ENCODE measurements at regions not wholly inside any gene's neighbourhood (a gene's known extent, or its start where the extent isn't known, plus 50 kb on each side); places are given as distances from the start of the nearest gene placed in this dataset.
"Not testable (repeated sequence)": the region's sequence is repeated elsewhere in the genome, so short reads cannot be mapped to it uniquely, and the experiment has no call there.

DNA sequence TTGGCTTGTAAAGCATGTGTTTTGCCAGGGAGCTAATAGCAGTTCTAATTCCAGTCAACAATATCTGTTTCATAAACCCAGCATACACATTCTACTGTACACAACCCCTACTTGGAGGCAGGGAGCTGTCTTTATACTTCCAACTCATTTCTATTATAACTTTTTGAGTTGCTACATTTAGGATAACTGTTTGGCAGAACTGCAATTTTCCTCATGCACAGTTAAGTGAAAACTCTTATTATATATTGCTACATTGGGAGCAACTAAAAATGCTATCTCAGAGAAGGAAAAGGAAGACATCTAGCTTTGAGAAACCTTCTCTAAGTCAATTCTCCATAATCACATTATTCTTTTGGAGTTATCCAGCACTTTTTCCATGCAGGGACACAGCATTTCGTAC, 480.2 kb downstream of the RPS29 start:
- FAIRE-seq = no peak

DNA sequence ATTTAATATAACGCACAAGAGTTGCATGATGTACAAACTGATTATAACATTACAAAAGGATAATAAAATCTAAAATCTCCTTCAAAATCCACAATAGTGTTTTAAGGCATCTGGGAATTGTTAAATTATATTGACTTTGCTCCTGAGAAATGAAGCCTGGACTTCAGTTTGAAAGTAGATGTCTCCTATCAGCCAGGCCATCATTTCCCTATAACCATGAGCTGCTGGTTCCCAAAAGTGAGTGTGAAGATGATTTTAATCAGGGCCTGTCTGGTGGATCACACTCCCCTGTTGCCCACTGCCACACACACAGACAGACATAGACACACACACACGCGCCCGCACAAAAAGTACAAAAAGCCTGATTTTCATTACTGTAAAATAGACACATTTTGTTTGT, 480.7 kb downstream of the RPS29 start:
- FAIRE-seq = no peak

DNA sequence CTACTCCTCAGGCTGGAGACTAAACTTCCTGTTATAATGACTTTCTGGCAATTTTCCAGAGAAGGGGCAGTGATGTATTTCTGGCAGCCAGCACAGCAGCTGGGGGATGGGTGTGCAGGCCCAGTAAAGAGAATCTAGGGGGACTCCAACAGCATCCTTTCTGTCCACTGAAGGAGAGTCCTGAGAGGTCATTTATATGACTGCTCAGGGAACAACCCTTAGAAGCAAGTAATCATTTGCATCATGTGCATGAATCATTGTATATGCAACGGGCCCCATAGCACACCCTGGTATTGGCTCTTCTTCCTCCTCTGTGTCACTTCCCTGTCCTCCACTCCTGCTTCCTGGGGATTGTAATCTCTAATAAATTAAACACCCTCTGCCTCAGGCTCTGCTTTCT, 493.8 kb downstream of the RPS29 start:
- FAIRE-seq = no peak

DNA sequence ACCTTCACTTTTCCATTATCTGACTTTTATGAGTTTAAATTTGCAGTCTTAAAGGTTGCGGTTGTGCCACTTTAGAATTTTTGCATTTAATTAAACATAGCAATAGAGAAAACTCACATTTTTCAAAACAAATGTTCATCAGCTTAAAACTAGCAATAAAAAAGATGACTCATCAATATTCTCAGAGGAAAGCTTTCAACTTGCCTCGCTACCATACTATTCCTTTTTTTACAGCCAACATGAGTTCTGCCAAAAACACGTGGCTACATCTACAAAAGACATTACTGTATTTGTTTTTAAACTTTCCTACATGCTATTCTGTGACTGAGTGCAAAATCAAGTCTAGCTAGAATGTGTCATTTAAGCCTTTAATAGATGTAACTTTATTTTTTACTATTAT, 497.1 kb downstream of the RPS29 start:
- FAIRE-seq = no peak

DNA sequence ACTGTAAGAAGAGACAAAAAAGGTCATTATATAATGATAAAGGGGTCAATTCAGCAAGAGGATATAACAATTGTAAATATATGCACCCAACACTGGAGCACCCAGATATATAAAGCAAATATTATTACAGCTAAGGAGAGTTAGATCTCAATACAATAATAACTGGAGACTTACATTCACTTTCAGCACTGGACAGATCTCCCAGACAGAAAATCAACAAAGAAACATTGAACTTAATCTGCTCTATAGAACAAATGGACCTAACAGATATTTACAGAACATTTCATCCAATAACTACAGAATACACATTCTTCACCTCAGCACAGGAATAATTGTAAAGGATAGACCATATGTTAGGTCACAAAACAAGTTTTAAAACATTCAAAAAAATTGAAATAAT, 512.9 kb downstream of the RPS29 start:
- not testable (repeated sequence) for FAIRE-seq

DNA sequence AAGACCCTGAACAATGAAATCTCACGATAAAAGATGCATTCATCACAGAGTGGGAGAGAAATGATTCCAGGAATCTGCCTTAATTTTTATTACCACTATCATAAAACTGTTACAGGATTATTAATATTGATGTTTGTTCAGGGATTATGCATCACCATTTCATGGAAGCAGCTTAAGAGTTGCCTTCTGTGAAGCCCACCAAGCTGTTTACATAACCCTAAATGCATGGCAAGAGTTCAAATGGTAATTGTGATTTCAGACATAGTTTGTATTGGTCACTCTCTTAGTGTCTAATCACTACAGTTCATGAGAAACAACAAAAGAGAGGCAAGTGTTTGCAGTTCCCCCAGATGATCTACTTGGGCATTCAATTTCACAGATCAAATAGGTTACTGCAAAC, 527.7 kb downstream of the RPS29 start:
- FAIRE-seq = no peak

DNA sequence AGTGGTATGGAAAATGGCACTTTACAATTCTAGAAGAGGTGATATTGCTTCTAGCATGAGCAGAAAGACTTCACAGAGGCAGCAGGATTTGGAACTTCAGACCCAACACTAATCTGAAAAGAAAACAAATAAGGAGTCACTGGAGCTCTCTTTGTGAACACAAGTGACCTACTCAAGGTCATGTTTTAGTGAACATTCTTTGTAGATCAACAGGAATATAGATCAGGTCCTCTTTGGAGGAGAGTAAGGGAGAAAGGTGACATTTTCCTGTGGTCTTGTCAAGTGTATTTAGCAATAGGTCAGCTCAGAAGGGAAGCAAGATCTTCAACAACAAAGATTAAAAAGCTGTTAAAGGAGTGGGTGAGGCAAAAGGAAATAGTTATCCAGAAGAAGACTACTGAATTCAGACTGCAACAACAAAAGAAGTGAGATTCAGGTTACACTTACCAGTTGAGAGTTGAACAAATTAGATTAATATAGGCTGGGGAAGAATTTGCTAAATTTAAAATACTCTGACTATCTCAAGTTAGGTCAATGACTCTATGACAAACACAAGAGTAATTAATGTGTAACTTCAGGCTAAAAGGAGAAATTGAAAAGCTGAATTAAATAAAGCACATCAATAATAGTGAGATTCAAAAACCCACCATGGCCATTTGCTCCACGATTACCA, 528.2 kb downstream of the RPS29 start:
- FAIRE-seq = no peak

DNA sequence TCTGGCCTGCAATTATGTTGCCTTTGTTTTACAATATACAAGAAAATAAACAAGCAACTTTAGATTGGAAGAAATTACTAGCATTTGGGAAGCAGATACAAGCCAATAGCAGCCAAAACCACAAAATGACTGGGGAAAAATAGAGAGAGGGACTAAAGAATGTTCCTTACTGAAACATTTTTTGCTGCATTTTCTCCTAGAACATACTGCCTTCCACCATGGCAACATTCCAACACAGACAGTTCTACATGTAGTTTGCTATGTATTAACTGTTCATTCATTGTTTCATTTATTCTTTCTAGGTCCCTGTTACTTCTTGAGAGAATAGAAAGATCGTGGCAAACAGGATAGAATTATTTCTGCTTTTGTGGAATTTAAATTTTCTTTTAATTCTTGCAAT, 530.2 kb downstream of the RPS29 start:
- FAIRE-seq = no peak

DNA sequence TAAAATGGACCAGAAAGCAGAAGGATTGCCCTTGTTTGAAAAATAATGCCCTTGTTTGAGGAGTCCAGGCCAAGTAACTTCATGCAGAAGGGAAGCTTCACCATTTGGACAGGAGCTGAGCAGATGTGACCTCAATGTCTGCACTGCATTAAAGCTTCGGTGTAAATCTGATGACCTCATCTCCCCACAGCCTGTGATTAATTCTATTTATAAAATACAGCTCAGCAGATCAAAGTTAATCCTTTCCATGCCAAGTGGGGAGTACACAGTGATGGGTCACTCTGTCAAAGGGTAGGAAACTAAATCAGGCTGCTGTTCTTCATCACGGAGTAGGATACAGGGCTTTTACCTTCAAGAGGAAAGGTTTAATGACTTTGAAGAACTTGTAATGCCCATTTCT, 533.7 kb downstream of the RPS29 start:
- FAIRE-seq = peak; percentile 94

DNA sequence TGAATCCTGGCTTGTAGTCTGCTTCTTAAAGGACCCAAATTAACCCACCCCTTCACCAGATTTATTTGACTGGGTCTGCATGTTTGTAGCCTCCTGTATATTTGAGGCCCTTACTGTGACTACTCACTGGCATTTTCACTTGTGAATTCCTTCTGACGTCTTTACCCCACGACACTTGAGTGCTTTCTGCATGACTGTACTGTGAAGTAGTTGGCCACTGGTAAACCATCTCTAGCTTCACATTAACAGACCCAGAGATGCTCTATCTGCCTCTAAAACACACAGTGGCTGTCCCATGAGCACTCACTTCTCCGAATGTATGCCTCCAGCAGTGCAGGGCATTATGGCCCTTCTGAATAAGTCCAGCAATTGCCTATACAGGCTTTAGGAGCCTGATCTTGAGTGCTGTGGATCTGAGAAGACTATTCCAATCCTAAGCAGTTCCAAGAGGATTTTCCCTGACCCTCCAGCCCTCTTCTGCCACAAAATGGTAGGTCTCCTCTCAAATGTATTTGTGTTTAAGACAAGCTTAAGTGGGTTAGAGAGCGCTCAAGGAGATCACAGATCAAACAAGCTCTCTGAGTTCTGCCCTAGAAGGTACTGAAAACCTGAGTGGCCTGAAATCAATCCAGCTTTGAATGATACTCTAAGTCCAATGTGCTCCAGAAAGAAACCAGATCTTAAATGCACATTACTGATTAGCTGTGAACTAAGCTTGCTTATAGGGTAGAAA, 534.7 kb downstream of the RPS29 start:
- no peak for FAIRE-seq

DNA sequence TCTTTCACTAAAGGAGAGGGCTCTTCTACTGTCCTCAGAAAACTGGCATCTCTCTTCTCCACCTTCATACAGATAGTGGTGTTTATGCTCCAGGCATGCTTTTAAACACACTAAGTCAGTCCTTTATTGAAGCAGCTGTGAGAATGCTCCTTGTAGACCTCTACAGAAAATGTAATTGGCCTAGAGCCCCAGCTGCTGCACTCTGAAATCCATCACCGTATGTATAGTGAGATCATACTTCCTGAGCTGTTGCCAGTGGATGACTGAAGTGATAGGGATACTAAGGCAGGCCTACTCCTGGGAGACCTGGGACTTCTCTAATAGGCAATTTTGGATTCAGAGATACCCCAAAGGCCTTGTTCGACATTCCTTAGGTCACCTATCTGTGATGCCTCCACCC, 535.4 kb downstream of the RPS29 start:
- FAIRE-seq = no peak

DNA sequence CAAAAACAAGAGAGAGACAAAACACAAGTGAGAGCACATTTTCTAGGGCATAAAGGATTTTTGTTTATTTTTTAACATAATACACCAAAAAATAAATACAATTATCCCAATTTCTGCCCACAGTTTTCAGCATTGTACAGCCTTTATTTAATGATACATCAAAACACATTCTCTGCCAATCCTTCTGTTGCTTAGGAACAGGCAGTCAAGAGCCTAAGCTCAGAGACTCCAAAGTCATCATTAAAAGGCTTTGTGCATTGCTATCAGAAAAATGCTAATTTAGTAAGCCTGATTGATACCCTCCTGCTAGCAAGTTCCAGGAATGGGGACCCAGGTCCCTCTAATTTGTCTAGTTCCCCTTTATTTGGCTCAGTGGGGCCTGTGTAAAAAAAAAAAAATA, 536.5 kb downstream of the RPS29 start:
- no peak for FAIRE-seq

DNA sequence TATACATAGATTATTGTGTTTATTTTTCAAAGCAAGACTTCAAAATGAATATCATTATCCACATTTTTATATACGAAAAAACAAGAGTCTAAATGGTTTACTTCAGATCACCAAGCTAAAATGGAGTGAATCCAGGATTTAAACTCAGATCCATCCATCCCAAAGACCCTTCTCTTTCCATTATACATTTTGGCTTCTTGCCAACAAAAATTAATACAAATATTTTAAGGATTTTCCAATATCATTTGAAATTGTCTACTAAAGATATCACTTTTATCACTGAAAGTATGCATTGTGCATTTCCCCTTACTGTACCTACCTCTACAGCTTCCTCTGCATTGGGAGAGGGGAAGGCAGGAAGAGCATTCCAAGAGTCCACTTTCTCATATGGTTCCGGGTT, 541.2 kb downstream of the RPS29 start:
- no peak for FAIRE-seq

DNA sequence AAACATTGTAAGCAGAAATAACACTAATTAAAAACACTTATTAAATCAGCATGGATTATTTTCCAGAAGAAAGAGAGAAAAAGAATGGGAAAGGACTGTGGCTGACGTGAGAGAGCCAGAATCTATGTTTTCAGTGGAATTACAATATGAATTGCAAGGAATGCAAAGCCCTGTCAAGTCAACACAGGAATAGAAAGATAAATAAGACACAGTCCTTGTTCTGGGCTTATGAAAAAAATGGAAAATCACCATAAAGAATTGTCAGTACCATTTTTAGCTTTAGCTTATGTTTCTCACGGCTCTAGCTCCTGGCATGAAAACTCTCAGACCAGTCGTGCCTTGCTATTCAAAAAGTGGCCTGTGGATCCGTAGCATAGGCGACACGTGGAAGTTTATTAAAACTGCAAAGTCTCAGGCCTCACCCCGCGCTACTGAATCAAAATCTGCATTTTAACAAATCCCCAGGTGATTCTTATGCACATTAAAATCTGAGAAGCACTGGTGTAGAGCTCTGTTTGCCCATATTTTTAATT, 549.1 kb downstream of the RPS29 start:
- no peak for FAIRE-seq

DNA sequence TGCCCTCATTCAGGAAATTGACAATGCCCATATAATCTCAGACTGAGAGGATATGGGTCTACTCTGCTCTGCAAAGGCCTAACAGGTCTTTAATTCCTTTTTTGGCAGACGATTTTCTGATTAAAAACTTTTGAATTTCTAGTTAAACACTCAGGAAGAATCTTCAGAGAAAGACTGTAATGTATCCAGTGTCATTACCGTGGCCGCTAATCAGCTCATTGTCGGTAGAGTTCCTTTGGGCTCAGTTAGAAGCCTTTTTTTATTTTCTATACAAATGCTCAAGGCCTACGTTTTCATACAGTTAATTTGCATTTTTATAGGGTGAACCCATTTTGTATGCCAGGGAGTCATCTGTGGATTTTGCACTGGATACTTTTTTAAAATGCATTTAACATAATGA, 549.9 kb downstream of the RPS29 start:
- no peak for FAIRE-seq

DNA sequence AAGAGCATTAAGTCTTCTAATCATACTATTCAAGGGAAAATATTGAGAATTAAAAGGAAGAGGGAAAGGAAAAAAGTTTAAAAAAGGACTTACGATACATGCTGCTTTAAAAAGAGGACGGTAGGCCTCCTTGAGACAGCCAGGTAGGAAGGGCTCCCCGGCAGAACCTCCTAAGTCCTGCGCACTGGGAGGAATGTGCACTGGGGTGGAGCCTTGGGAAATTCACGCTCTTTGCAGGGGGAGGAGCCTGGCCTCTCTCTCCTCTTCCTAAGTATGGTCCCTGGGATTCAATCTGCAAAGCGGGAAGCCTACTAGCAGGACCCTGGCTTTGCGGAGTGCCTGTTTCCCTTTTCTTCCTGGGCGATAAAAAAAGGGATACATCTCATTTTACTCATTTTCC, 553.0 kb downstream of the RPS29 start:
- no peak for FAIRE-seq

DNA sequence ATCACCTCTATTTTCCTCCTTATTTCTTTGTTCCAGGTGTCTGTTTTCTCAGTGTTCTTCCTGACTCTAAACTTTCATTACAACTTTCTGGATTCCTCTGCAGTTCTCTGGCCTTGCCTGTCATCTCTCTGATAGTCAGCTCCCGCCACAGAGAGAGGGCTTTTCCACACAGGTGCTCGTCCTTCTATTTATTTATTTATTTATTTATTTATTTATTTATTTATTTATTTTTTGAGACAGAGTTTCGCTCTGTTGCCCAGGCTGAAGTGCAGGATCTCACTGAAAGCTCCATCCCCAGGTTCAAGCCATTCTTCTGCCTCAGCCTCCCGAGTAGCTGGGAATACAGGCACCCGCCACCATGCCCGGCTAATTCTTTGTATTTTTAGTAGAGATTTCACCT, 554.5 kb downstream of the RPS29 start:
- not testable (repeated sequence) for FAIRE-seq

DNA sequence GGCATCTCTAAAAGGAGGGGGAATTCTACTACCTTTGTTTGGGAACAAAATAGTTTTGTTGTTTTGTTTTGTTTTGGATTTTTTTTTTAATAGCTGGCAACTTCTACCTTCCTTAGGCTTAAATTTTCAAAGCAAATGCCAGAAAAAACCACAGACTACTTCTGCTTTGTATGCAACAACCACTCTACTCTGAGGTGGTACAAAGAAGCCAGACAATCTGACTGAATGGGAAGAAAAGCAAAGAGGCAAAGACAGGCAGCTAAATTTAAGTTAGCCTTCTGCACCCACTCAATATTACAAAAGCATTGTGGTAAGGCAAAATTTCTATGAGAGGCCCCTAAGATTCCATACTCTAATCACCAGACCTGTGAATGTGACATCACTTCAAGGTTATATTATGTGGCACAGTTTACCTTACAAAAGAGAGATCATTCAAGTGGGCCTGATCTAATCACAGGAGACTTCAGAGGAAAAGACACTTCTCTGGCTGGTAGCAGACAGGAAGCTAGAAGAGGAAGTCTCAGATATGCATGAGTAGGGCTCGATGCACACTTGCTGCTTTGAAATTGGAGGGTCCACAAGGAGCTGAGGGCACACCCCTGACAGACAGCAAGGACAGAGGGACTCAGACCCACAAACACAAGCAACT, 566.6 kb downstream of the RPS29 start:
- no peak for FAIRE-seq

DNA sequence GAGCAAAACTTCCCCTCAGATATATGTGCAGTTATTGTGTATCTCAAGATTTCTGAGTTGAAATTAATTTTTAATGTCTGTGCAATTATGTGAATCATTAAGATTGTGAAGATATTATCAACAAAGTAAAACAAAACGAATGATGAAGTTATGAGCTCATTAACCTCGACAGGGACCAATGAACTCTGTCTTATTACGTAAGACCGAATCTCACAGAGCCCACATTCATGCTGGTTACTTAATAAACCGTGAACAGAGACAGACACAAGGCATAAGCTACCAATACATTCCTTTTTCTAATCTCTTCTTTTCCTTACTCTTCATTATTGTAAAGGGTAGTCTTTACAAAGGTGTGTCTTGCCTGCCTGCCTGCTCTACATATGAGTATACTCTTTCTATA, 568.7 kb downstream of the RPS29 start:
- no peak for FAIRE-seq

DNA sequence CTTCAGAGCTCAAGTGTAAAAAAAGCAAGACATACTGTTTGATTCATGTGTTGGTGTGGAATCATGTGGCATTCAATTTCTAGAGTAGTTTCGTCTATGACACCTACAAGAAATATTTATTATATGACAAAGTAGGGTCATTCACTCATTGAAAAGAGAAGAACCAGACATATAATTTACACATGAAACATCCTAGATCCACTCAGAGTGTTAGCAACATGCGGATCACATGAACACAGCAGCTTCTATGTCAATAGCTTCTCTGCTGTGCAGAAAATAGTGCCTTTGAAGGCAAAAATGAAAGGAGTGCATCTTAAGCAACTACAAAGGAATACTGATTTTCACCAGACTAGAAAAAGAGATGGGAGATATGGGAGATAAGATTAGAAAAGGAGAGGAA, 569.8 kb downstream of the RPS29 start:
- FAIRE-seq = no peak

DNA sequence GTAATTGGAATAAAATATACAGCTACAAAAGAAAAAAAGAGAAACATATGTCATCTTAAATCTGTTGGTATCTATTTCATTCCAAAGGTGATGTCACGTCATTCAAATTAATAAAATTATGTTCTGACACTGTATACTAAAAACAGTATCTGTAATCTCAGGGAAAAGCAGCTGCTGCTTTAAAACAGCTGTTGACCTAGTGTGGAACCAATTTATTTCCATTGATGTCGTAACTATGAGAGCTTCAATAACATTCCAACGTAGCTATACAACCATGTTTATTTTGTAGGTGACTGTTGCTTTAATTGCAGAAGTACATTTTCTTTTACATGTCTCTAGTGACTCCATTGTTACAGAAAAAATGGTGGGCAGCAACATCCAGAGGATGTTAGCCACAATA, 571.7 kb downstream of the RPS29 start:
- FAIRE-seq = no peak

DNA sequence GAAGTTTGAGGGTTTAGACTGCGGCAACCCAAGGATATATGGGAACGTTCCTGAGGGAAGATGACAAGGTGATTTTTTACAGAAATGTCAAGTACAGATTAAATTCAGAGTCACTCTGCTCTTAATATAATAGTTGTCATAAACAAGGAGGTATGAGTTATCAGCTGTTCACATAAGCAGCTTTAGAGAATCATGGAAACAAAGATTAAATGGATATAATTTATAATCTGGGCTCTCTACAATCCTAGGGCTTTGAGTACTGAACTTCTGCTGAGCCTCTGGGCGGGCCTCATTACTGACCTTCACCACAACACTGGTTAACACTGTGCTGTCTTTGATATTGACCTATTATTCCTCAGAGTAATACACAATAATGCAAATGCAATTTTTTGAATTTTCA, 577.8 kb downstream of the RPS29 start:
- FAIRE-seq = no peak

DNA sequence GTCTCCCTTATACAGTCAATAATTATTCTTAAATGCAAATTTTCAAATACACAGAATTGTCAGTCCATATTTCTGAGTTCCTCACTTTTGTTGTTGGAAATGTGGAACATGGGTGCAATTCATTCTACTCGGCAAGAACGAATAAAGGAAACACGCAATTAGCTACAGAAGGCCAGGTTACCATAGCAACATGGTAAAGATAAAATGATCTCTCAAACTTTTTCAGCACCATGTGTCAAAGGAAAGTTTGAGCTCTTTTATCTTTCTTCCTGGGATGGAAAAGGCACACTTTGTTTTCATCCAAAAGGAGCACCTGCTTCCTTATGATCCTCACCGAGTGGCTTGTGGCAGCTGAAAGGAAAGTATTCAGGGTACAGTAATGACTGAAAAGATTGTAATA, 595.0 kb downstream of the RPS29 start:
- FAIRE-seq = no peak

DNA sequence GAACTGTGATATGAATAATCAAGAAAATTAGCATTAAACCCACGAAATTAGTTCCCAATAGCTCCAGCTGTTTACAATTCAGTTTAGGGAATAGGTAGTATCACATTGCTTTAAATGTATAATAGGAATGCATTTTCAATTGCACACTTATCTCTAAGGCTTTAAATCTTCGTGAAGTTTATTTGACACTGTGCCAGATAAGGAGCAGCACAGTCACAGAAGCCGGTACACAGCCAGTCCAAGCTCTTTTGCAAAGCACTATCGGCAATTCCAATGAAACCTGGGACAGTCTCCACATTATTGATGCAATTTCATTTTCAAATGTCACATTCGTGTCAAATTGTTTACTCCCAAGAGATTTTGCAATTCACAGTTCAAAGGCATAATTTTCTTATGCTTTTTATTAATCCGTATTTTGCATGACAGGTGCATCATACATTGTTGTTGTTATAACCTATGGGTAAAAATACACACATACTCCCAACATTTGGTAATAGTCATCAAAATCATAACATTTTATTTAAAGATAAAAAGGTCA, 602.8 kb downstream of the RPS29 start:
- no peak for FAIRE-seq
